Ishikawa (cell line): ENCODE measurements at regions not wholly inside any gene's neighbourhood (a gene's known extent, or its start where the extent isn't known, plus 50 kb on each side); places are given as distances from the start of the nearest gene placed in this dataset.

ENCODE experiments used
- CEBPB ChIP-seq: IDR thresholded peaks from 2 replicates; pipeline ENCODE4 v1.6.1; 2012
- CREB1 ChIP-seq: IDR thresholded peaks from 2 replicates; pipeline ENCODE4 v1.6.1; 2012; ENCODE audit warnings: low read depth
- EGR1 ChIP-seq: IDR thresholded peaks from 2 replicates; pipeline ENCODE4 v1.6.1; 2012
- EP300 ChIP-seq: IDR thresholded peaks from 2 replicates; pipeline ENCODE4 v1.6.1; 2012; ENCODE audit warnings: borderline replicate concordance
- FOXM1 ChIP-seq: IDR thresholded peaks from 2 replicates; pipeline ENCODE4 v1.6.1; 2012; ENCODE audit warnings: low read depth, borderline replicate concordance
- NFIC ChIP-seq: IDR thresholded peaks from 2 replicates; pipeline ENCODE4 v1.6.1; 2012
- RAD21 ChIP-seq: IDR thresholded peaks from 2 replicates; pipeline ENCODE4 v1.6.1; 2012; ENCODE audit warnings: low read depth
- TAF1 ChIP-seq: IDR thresholded peaks from 2 replicates; pipeline ENCODE4 v1.6.1; 2012; ENCODE audit warnings: low read depth, mild to moderate bottlenecking
- TCF12 ChIP-seq: IDR thresholded peaks from 2 replicates; pipeline ENCODE4 v1.6.1; 2012; ENCODE audit warnings: low read depth
- TEAD4 ChIP-seq: IDR thresholded peaks from 2 replicates; pipeline ENCODE4 v1.6.1; 2012
- YY1 ChIP-seq: IDR thresholded peaks from 2 replicates; pipeline ENCODE4 v1.6.1; 2012; ENCODE audit warnings: low read depth
- ZBTB7A ChIP-seq: IDR thresholded peaks from 2 replicates; pipeline ENCODE4 v1.6.1; 2012; ENCODE audit warnings: low read depth
- TF ChIP-seq, protein P1 (sequence below): IDR thresholded peaks from 2 replicates; pipeline ENCODE4 v1.6.1; 2012; ENCODE audit warnings: low read depth, mild to moderate bottlenecking
- TF ChIP-seq, protein P2 (sequence below): IDR thresholded peaks from 2 replicates; pipeline ENCODE4 v1.6.1; 2012

DNA sequence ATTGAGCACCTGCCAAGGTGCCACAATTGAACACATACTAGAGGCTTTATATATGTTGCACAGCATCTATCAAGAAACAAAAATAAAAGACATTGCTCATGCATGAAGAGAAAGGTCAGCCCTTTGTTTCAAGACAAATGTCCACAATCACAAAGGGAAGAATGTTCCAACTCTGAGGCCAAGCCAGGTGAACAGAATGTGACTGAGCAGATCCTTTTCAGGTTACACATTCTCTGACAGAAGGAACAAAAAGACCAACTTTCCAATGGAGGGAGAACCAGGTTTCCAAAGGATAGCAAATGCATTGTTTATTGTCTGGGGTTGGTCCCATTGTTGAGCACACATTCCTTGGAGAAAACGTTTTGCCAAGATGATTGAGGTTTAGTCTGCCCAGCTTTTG is 50.2 kb upstream of the FAM174B start:
- TF ChIP-seq, protein P1, sequence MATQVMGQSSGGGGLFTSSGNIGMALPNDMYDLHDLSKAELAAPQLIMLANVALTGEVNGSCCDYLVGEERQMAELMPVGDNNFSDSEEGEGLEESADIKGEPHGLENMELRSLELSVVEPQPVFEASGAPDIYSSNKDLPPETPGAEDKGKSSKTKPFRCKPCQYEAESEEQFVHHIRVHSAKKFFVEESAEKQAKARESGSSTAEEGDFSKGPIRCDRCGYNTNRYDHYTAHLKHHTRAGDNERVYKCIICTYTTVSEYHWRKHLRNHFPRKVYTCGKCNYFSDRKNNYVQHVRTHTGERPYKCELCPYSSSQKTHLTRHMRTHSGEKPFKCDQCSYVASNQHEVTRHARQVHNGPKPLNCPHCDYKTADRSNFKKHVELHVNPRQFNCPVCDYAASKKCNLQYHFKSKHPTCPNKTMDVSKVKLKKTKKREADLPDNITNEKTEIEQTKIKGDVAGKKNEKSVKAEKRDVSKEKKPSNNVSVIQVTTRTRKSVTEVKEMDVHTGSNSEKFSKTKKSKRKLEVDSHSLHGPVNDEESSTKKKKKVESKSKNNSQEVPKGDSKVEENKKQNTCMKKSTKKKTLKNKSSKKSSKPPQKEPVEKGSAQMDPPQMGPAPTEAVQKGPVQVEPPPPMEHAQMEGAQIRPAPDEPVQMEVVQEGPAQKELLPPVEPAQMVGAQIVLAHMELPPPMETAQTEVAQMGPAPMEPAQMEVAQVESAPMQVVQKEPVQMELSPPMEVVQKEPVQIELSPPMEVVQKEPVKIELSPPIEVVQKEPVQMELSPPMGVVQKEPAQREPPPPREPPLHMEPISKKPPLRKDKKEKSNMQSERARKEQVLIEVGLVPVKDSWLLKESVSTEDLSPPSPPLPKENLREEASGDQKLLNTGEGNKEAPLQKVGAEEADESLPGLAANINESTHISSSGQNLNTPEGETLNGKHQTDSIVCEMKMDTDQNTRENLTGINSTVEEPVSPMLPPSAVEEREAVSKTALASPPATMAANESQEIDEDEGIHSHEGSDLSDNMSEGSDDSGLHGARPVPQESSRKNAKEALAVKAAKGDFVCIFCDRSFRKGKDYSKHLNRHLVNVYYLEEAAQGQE: no peak
- peak; percentile 77; the same call in 1 of the 2 replicates for TF ChIP-seq FOXM1
- TF ChIP-seq TAF1: no peak
- peak; percentile 92 for TF ChIP-seq EP300
- TF ChIP-seq ZBTB7A: no peak
- no peak for TF ChIP-seq YY1
- no peak for TF ChIP-seq RAD21
- no peak for TF ChIP-seq EGR1
- peak; percentile 83 for TF ChIP-seq TCF12
- TF ChIP-seq, protein P2, sequence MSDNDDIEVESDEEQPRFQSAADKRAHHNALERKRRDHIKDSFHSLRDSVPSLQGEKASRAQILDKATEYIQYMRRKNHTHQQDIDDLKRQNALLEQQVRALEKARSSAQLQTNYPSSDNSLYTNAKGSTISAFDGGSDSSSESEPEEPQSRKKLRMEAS: no peak
- peak; percentile 71 for TF ChIP-seq TEAD4
- peak; percentile 43; the same call in 1 of the 2 replicates for TF ChIP-seq NFIC
- no peak for TF ChIP-seq CEBPB
- TF ChIP-seq CREB1: no peak
